Adrenal gland (tissue), 5 donors: ENCODE measurements at regions not wholly inside any gene's neighbourhood (a gene's known extent, or its start where the extent isn't known, plus 50 kb on each side); places are given as distances from the start of the nearest gene placed in this dataset.

Source experiments
- CTCF ChIP-seq, 6 experiments: fragments of 450-650 bp in 4 of 6; fragments of 200-600 bp in 2 of 6; sonication (generic) in 1 of 6; IDR thresholded peaks; 1 replicate in 5 of 6; 2 replicates in 1 of 6; pipeline versions ENCODE4 v1.5.1 to v1.8.0; 2016 to 2021; ENCODE audit warnings: antibody characterized with exemption in 6 of 6, mild to moderate bottlenecking in 2 of 6, moderate library complexity in 1 of 6
- POLR2A ChIP-seq, 2 donors: fragments of 450-650 bp; IDR thresholded peaks; one replicate each; pipeline ENCODE4 v1.6.1; 2017; ENCODE audit warnings: antibody characterized with exemption in 2 of 2, mild to moderate bottlenecking in 2 of 2, moderate library complexity in 1 of 2
- donor health status: DM: no; HTN: no; CAD: no.

GRCh38 chr4:8704632-8705031 is 112.1 kb downstream of the CPZ start:
- TF ChIP-seq POLR2A (IDR thresholded peaks at IDR 0.05) = no peak
- TF ChIP-seq CTCF (IDR thresholded peaks at IDR 0.05) = no peak
